ENCODE measurements at regions not wholly inside any gene's neighbourhood (a gene's known extent, or its start where the extent isn't known, plus 50 kb on each side); places are given as distances from the start of the nearest gene placed in this dataset.

- TF ChIP-seq CTCF (IDR thresholded peaks at IDR 0.05) (no peak), POLR2A (IDR thresholded peaks at IDR 0.05) (no peak), POLR2AphosphoS5 (IDR thresholded peaks at IDR 0.05) (no peak), EP300 (IDR thresholded peaks at IDR 0.05) (no peak)
Measured at GRCh38 chr2:545228-545627, 132.0 kb downstream of the TMEM18 start.

Measured in upper lobe of left lung (tissue), 4 donors.